PC-3 (cell line): ENCODE measurements at regions not wholly inside any gene's neighbourhood (a gene's known extent, or its start where the extent isn't known, plus 50 kb on each side); places are given as distances from the start of the nearest gene placed in this dataset.
A peak's percentile ranks its signal among the peaks of the same experiment; 100 is the strongest.

Experiments used
- ATAC-seq: fragments of 200-7000 bp; cut with Tn5 transposase; 2 replicates; pipeline ENCODE4 v1.9.1; 2020; ENCODE audit warnings: mild to moderate bottlenecking, moderate library complexity
- BruUV-seq: library from RNA; stranded (reverse); fragments of 400-500 nt; replicated peaks from 2 replicates; lab custom pipeline; 2021; lab: Mats Ljungman, UMichigan
- CTCF ChIA-PET: fragments of 300-600 bp; sonication (Branson Sonifier 250); formaldehyde crosslinking; loops from one replicate; lab custom pipeline; 2022; ENCODE audit warnings: antibody characterized with exemption; lab: Charles Lee
- POLR2A ChIA-PET: fragments of 300-600 bp; sonication (Branson Sonifier 250); formaldehyde crosslinking; loops from one replicate; lab custom pipeline; 2022; ENCODE audit warnings: antibody characterized with exemption; ENCODE audit not compliant: unreplicated experiment; lab: Charles Lee
- DNase-seq: peaks from one replicate; pipeline ENCODE4 v3.0.0-alpha.2; 2015
- H2AFZ ChIP-seq: fragments of 300-600 bp; sonication (generic); 2 replicates; pipeline ENCODE4 v1.6.0; 2016; ENCODE audit warnings: antibody characterized with exemption, low read length
- H3F3A ChIP-seq: fragments of 300-600 bp; sonication (generic); one replicate; pipeline ENCODE4 v1.6.0; 2017; ENCODE audit warnings: antibody characterized with exemption, low read length, control low read depth, mild to moderate bottlenecking; ENCODE audit not compliant: unreplicated experiment
- H3K27ac ChIP-seq: fragments of 300-600 bp; sonication (generic); 2 replicates; pipeline ENCODE4 v1.5.1; 2016; ENCODE audit warnings: mild to moderate bottlenecking, low read length
- H3K27me3 ChIP-seq: fragments of 300-600 bp; sonication (generic); 2 replicates; pipeline ENCODE4 v1.6.1; 2016; ENCODE audit warnings: low read length, mixed read lengths
- H3K36me3 ChIP-seq: fragments of 300-600 bp; sonication (generic); 2 replicates; pipeline ENCODE4 v1.6.1; 2016; ENCODE audit warnings: low read depth, mixed run types, low read length, mixed read lengths
- H3K4me1 ChIP-seq: fragments of 300-600 bp; sonication (generic); 2 replicates; pipeline ENCODE4 v1.5.1; 2016; ENCODE audit warnings: low read length; ENCODE audit not compliant: insufficient read depth
- H3K4me2 ChIP-seq: fragments of 300-600 bp; sonication (generic); 2 replicates; pipeline ENCODE4 v1.6.0; 2016; ENCODE audit warnings: low read length
- H3K4me3 ChIP-seq: fragments of 300-600 bp; sonication (generic); 2 replicates; pipeline ENCODE4 v1.5.1; 2016; ENCODE audit warnings: mild to moderate bottlenecking, low read length, mixed read lengths
- H3K79me2 ChIP-seq: fragments of 300-600 bp; sonication (generic); 2 replicates; pipeline ENCODE4 v1.6.1; 2017; ENCODE audit warnings: low read length, mixed read lengths
- H3K9ac ChIP-seq: fragments of 300-600 bp; sonication (generic); 2 replicates; pipeline ENCODE4 v1.6.0; 2016; ENCODE audit warnings: mild to moderate bottlenecking, low read length
- H3K9me2 ChIP-seq: fragments of 300-600 bp; sonication (generic); replicated peaks from 2 replicates; pipeline ENCODE4 v1.6.1; 2016; ENCODE audit warnings: mixed run types, low read length, mixed read lengths
- H3K9me3 ChIP-seq: fragments of 300-600 bp; sonication (generic); 2 replicates; pipeline ENCODE4 v1.6.1; 2016; ENCODE audit warnings: low read length, mixed read lengths
- H4K20me1 ChIP-seq: fragments of 300-600 bp; sonication (generic); 2 replicates; pipeline ENCODE4 v1.6.1; 2016; ENCODE audit warnings: low read length, mixed read lengths
- EZH2 ChIP-seq: fragments of 300-600 bp; sonication (generic); IDR thresholded peaks from one replicate; pipeline ENCODE4 v1.6.1; 2017; ENCODE audit warnings: antibody characterized with exemption, mild to moderate bottlenecking, low read length; ENCODE audit not compliant: unreplicated experiment
- EZH2phosphoT487 ChIP-seq: fragments of 300-600 bp; sonication (generic); IDR thresholded peaks from 2 replicates; pipeline ENCODE4 v1.6.1; 2018; ENCODE audit warnings: mild to moderate bottlenecking, antibody characterized with exemption, low read length, borderline replicate concordance
- intact Hi-C: fragments of 100-400 bp; cut with micrococcal nuclease; formaldehyde crosslinking; loops from 2 replicates; pipeline ENCODE4 v1.9.0; 2023
- TF ChIP-seq, protein P1 (sequence below): fragments of 300-600 bp; sonication (generic); conservative IDR thresholded peaks from 2 replicates; pipeline ENCODE4 v1.5.1; 2017; ENCODE audit warnings: antibody characterized with exemption, low read depth, mild to moderate bottlenecking, low read length

DNA sequence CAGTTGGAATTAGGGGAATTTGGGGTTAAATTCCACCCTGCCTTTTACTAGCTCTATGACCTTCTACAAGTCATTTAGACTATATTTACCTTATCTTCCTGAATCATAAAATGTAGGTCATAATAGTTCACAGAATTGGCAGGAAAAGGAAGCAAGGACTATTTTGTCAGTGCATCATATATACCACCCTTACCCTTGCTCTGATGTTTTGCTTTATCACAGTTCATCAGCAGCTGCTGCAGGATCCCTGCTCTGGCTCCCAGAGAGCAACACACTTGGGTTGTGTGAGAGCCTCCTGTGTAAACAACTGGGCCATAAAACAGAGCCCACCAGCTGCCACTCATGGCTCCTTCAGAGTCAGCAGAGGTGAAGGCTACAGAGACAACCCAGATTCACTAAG lies 631.6 kb upstream of the CAMK1G start:
- DNase-seq (peak; percentile 50), ATAC-seq (peak; percentile 83)
- Histone ChIP-seq H3K27me3 (no peaks in the 10 kb centered on the region), H3F3A (no peaks in the 10 kb centered on the region), H4K20me1 (no peaks in the 10 kb centered on the region), H3K27ac (peak overlapping the region; percentile 3; the same call in 1 of the 2 replicates), H3K4me3 (no peak overlapping the region), H3K4me2 (0 out of 2 replicates have a peak overlapping the region, but pooled peaks have one; percentile 2), H3K36me3 (no peaks in the 10 kb centered on the region), H3K9ac (no peak overlapping the region), H3K9me2 (no peaks in the 10 kb centered on the region), H3K79me2 (no peaks in the 10 kb centered on the region), H3K4me1 (peaks cover 14% of the 10 kb centered on the region), H2AFZ (no peak overlapping the region), H3K9me3 (0 out of 2 replicates have a peak, but pooled peaks cover 2% of the 10 kb centered on the region)
- ChIA-PET CTCF (no interaction called here), POLR2A (interaction anchor here (0.6 kb wide), 1 partner anchor 40 kb away, joined by 3 read pairs; no protein-coding TSS in a partner anchor)
- BruUV-seq = no TSS peak
- intact Hi-C loops = no loop called here
- no peak for TF ChIP-seq EZH2phosphoT487
- TF ChIP-seq EZH2 = no peak
- TF ChIP-seq, protein P1, sequence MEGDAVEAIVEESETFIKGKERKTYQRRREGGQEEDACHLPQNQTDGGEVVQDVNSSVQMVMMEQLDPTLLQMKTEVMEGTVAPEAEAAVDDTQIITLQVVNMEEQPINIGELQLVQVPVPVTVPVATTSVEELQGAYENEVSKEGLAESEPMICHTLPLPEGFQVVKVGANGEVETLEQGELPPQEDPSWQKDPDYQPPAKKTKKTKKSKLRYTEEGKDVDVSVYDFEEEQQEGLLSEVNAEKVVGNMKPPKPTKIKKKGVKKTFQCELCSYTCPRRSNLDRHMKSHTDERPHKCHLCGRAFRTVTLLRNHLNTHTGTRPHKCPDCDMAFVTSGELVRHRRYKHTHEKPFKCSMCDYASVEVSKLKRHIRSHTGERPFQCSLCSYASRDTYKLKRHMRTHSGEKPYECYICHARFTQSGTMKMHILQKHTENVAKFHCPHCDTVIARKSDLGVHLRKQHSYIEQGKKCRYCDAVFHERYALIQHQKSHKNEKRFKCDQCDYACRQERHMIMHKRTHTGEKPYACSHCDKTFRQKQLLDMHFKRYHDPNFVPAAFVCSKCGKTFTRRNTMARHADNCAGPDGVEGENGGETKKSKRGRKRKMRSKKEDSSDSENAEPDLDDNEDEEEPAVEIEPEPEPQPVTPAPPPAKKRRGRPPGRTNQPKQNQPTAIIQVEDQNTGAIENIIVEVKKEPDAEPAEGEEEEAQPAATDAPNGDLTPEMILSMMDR = no peak

DNA sequence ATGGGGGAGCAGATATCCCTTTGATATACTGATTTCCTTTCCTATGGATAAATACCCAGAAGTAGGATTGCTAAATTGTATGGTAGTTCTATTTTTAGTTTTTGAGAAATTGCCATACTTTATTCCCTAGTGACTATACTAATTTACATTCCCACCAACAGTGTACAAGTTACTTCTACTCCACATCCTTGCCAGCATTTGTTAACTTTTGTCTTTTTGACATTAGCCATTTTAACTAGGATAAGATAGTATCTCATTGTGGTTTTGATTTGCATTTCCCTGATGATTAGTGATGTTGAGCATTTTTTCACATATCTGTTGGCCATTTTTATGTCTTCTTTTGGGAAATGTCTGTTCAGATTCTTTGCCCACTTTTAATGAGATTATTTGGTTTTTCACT lies 620.6 kb upstream of the CAMK1G start:
- Histone ChIP-seq H3K4me1 (no peaks in the 10 kb centered on the region), H3K36me3 (no peaks in the 10 kb centered on the region), H4K20me1 (no peaks in the 10 kb centered on the region), H3F3A (no peaks in the 10 kb centered on the region), H3K27me3 (no peaks in the 10 kb centered on the region), H3K9ac (no peak overlapping the region), H3K4me2 (no peak overlapping the region), H2AFZ (no peak overlapping the region), H3K4me3 (no peak overlapping the region), H3K27ac (no peak overlapping the region), H3K9me2 (no peaks in the 10 kb centered on the region), H3K79me2 (no peaks in the 10 kb centered on the region), H3K9me3 (peaks cover 19% of the 10 kb centered on the region)
- no TSS peak for BruUV-seq
- no peak for TF ChIP-seq EZH2phosphoT487
- no peak for TF ChIP-seq EZH2
- TF ChIP-seq, protein P1 = no peak
- intact Hi-C loops = no loop called here
- DNase-seq (no peak), ATAC-seq (no peak)
- ChIA-PET POLR2A (no interaction called here), CTCF (no interaction called here)

GRCh38 chr1:208965351-208965750 lies 618.2 kb upstream of the CAMK1G start:
- Histone ChIP-seq H4K20me1 (no peaks in the 10 kb centered on the region), H3K4me3 (no peak overlapping the region), H3K4me2 (no peak overlapping the region), H3K9me3 (peaks cover 2% of the 10 kb centered on the region; the same call in 1 of the 2 replicates), H3K36me3 (no peaks in the 10 kb centered on the region), H2AFZ (no peak overlapping the region), H3K27me3 (no peaks in the 10 kb centered on the region), H3K79me2 (no peaks in the 10 kb centered on the region), H3F3A (no peaks in the 10 kb centered on the region), H3K9ac (no peak overlapping the region), H3K9me2 (no peaks in the 10 kb centered on the region), H3K27ac (no peak overlapping the region), H3K4me1 (no peaks in the 10 kb centered on the region)
- ChIA-PET POLR2A (no interaction called here), CTCF (no interaction called here)
- ATAC-seq = no peak
- intact Hi-C loops = no loop called here
- BruUV-seq = no TSS peak
- TF ChIP-seq EZH2phosphoT487 (no peak), EZH2 (no peak)
- TF ChIP-seq, protein P1 = no peak
- no peak for DNase-seq
